GM12878 (cell line): ENCODE measurements at regions not wholly inside any gene's neighbourhood (a gene's known extent, or its start where the extent isn't known, plus 50 kb on each side); places are given as distances from the start of the nearest gene placed in this dataset.

Experiments used
- ATAC-seq: fragments of 200-7000 bp; cut with Tn5 transposase; 3 replicates; pipeline ENCODE4 v1.9.1; 2020; ENCODE audit warnings: mild to moderate bottlenecking, moderate library complexity
- BruUV-seq: library from RNA; stranded (reverse); fragments of 400-500 nt; replicated peaks from 2 replicates; lab custom pipeline; 2021; lab: Mats Ljungman, UMichigan
- CTCF ChIA-PET: fragments of 300-600 bp; sonication (Branson Sonifier 250); formaldehyde crosslinking; extraction: SDS; loops from one replicate; lab custom pipeline; 2021; ENCODE audit warnings: inconsistent platforms; lab: Yijun Ruan, JAX
- POLR2A ChIA-PET: fragments of 350-600 bp; formaldehyde crosslinking; extraction: SDS; loops from one replicate; lab custom pipeline; 2021; ENCODE audit warnings: inconsistent platforms; lab: Charles Lee
- RAD21 ChIA-PET: fragments of 300-600 bp; sonication (Branson Sonifier 250); formaldehyde crosslinking; loops from one replicate; lab custom pipeline; 2023; ENCODE audit warnings: antibody characterized with exemption; ENCODE audit not compliant: unreplicated experiment; lab: Charles Lee
- SMC1A ChIA-PET: fragments of 300-600 bp; sonication (Branson Sonifier 250); formaldehyde crosslinking; loops from one replicate; lab custom pipeline; 2023; ENCODE audit not compliant: unreplicated experiment, uncharacterized antibody; lab: Charles Lee
- DNase-seq: peaks from one replicate; pipeline ENCODE4 v3.0.0-alpha.2; 2011; ENCODE audit warnings: low read depth, low spot score
- FAIRE-seq: peaks from 3 replicates; lab custom pipeline; 2011; peaks lifted over from hg19 to GRCh38; lab: Jason Lieb, UNC
- H2AFZ ChIP-seq: 2 replicates; pipeline ENCODE4 v1.6.0; 2011; ENCODE audit warnings: low read depth, low read length, control low read depth; ENCODE audit not compliant: control insufficient read depth
- H3K27ac ChIP-seq: 2 replicates; pipeline ENCODE4 v1.5.1; 2011; ENCODE audit warnings: control low read depth; ENCODE audit not compliant: control insufficient read depth, insufficient read depth
- H3K27me3 ChIP-seq, 2 experiments: replicated peaks in 1 of 2; 2 replicates each; pipeline versions ENCODE4 v1.6.0 to v1.6.1; 2011; ENCODE audit warnings: low read length in 1 of 2; ENCODE audit not compliant: control insufficient read depth in 2 of 2, insufficient read depth in 2 of 2
- H3K36me3 ChIP-seq, 2 experiments: 2 replicates each; pipeline ENCODE4 v1.5.1; 2011; ENCODE audit warnings: low read length in 1 of 2; ENCODE audit not compliant: control insufficient read depth in 2 of 2, insufficient read depth in 2 of 2
- H3K4me1 ChIP-seq: 2 replicates; pipeline ENCODE4 v1.6.1; 2011; ENCODE audit warnings: mild to moderate bottlenecking, low read length, moderate library complexity, mixed read lengths; ENCODE audit not compliant: control insufficient read depth, insufficient read depth
- H3K4me2 ChIP-seq: 2 replicates; pipeline ENCODE4 v1.6.0; 2011; ENCODE audit warnings: control low read depth; ENCODE audit not compliant: control insufficient read depth, insufficient read depth
- H3K4me3 ChIP-seq: fragments of 200-600 bp; sonication (generic); 2 replicates; pipeline ENCODE4 v1.5.1; 2016
- H3K79me2 ChIP-seq: 2 replicates; pipeline ENCODE4 v1.6.0; 2011; ENCODE audit warnings: low read length; ENCODE audit not compliant: control insufficient read depth, insufficient read depth
- H3K9ac ChIP-seq: 2 replicates; pipeline ENCODE4 v1.8.0; 2011; ENCODE audit warnings: low read length, control low read depth, mixed read lengths; ENCODE audit not compliant: control insufficient read depth, insufficient read depth
- H3K9me3 ChIP-seq: replicated peaks from 3 replicates; pipeline ENCODE4 v1.5.1; 2011; ENCODE audit warnings: mild to moderate bottlenecking, low read length; ENCODE audit not compliant: control insufficient read depth, insufficient read depth
- H4K20me1 ChIP-seq: 2 replicates; pipeline ENCODE4 v1.6.0; 2011; ENCODE audit not compliant: control insufficient read depth, insufficient read depth
- CUX1 ChIP-seq: IDR thresholded peaks from 2 replicates; pipeline ENCODE4 v1.6.1; 2012; ENCODE audit warnings: improper control_type of control experiment, low read depth, low read length; ENCODE audit not compliant: insufficient replicate concordance
- ESRRA ChIP-seq: IDR thresholded peaks from 2 replicates; pipeline ENCODE4 v1.6.1; 2012; ENCODE audit warnings: mild to moderate bottlenecking, low read length, improper control_type of control experiment
- REST ChIP-seq: IDR thresholded peaks from 2 replicates; pipeline ENCODE4 v1.6.1; 2012; ENCODE audit warnings: mild to moderate bottlenecking, low read depth, low read length
- TARDBP ChIP-seq: IDR thresholded peaks from 2 replicates; pipeline ENCODE4 v1.6.1; 2016; ENCODE audit warnings: borderline replicate concordance
- WGBS: methylation state at CpG from one replicate; pipeline ENCODE4 v1.1.6; 2016; ENCODE audit warnings: low lambda C conversion rate; ENCODE audit not compliant: insufficient replicate concordance, insufficient coverage; ENCODE audit errors: missing lambda C conversion rate; 5-methylcytosine and 5-hydroxymethylcytosine counted together
- in situ Hi-C: fragments of 300-500 bp; cut with MboI; formaldehyde crosslinking; loops from 9 replicates; pipeline ENCODE4 v1.14.3; 2018; ENCODE audit warnings: mixed read lengths
- intact Hi-C: fragments of 100-400 bp; cut with micrococcal nuclease; formaldehyde crosslinking; loops from one replicate; pipeline ENCODE4 v1.14.2; 2022; ENCODE audit not compliant: unreplicated experiment

GRCh38 chr12:131315601-131316000 is 361.9 kb downstream of the ADGRD1 start:
- CTCF ChIA-PET = no interaction called here
- in situ Hi-C loops = no loop called here
- no peaks in the 10 kb centered on the region for H4K20me1 ChIP-seq

DNA sequence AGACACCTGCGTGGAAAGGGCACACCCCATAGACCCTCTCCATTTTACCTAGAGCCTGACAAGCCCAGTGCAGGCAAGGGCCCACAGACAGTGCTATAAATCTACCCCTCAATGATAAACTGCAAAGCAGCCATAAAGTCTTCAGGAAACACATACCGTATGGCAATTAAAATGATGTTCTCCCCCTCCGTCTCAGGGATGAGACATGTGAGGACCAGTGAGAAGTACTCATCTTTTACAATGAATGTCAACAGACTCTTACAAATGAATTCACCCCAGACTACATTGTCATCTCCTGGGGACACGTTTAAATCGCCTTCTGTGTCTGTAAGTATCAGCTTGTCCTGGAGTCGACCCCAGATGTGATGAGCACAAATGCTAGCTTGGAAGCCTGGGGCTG is 362.7 kb downstream of the ADGRD1 start:
- WGBS = 18% methylated on average over 6 of the region's 6 CpGs
- in situ Hi-C loops = no loop called here

More at GRCh38 chr12:131315601-131316000, 361.9 kb downstream of the ADGRD1 start:
- 10% methylated on average over 3 of the region's 3 CpGs for WGBS
- no TSS peak for BruUV-seq
- Histone ChIP-seq H2AFZ (no peak overlapping the region), H3K4me3 (no peak overlapping the region), H3K27me3 (no peaks in the 10 kb centered on the region), H3K4me1 (no peaks in the 10 kb centered on the region), H3K4me2 (no peak overlapping the region), H3K9ac (no peak overlapping the region), H3K27ac (no peak overlapping the region), H3K9me3 (no peaks in the 10 kb centered on the region), H3K36me3 (no peaks in the 10 kb centered on the region), H3K79me2 (no peaks in the 10 kb centered on the region)
- ATAC-seq (no peak), FAIRE-seq (no peak), DNase-seq (no peak)
- TF ChIP-seq TARDBP = no peak
- RAD21 ChIA-PET = no interaction called here
- SMC1A ChIA-PET = no interaction called here
- intact Hi-C loops = no loop called here
- POLR2A ChIA-PET = no interaction called here

More for the DNA sequence above, 362.7 kb downstream of the ADGRD1 start:
- ChIA-PET POLR2A (no interaction called here), RAD21 (no interaction called here), SMC1A (no interaction called here), CTCF (no interaction called here)
- TF ChIP-seq REST (no peak), ESRRA (no peak), CUX1 (no peak)
- no peaks in the 10 kb centered on the region for H4K20me1 ChIP-seq
- H3K79me2 ChIP-seq = no peaks in the 10 kb centered on the region
- no peaks in the 10 kb centered on the region for H3K36me3 ChIP-seq
- no peak overlapping the region for H3K9ac ChIP-seq
- no peak overlapping the region for H3K4me2 ChIP-seq
- H2AFZ ChIP-seq = no peak overlapping the region
- H3K4me3 ChIP-seq = no peak overlapping the region
- H3K27me3 ChIP-seq = no peaks in the 10 kb centered on the region
- H3K4me1 ChIP-seq = no peaks in the 10 kb centered on the region
- no peaks in the 10 kb centered on the region for H3K9me3 ChIP-seq
- intact Hi-C loops = no loop called here
- DNase-seq = no peak
- FAIRE-seq = no peak
- no peak overlapping the region for H3K27ac ChIP-seq
- ATAC-seq = no peak
- no TSS peak for BruUV-seq
